Liver (tissue), 7 donors: ENCODE measurements at regions not wholly inside any gene's neighbourhood (a gene's known extent, or its start where the extent isn't known, plus 50 kb on each side); places are given as distances from the start of the nearest gene placed in this dataset.

Experiments
- DNase-seq: peaks from one replicate; pipeline ENCODE4 v3.0.0-alpha.2; 2017; ENCODE audit warnings: low spot score
- H3K27ac ChIP-seq, 2 donors: one replicate each; pipeline ENCODE4 v1.7.0; 2013; ENCODE audit warnings: inconsistent platforms in 2 of 2, low read length in 2 of 2, control low read depth in 1 of 2, low read depth in 1 of 2, mild to moderate bottlenecking in 1 of 2
- H3K27me3 ChIP-seq, 4 donors: one replicate each; pipeline versions ENCODE4 v1.6.1 to v1.7.0; 2013; ENCODE audit warnings: low read length in 3 of 4, inconsistent platforms in 1 of 4, mild to moderate bottlenecking in 1 of 4, moderate library complexity in 1 of 4; ENCODE audit not compliant: control insufficient read depth in 4 of 4, insufficient read depth in 4 of 4
- H3K36me3 ChIP-seq, 4 donors: one replicate each; pipeline versions ENCODE4 v1.6.1 to v1.7.0; 2013; ENCODE audit warnings: low read length in 3 of 4, mild to moderate bottlenecking in 3 of 4, low read depth in 1 of 4, moderate library complexity in 1 of 4; ENCODE audit not compliant: control insufficient read depth in 4 of 4, insufficient read depth in 3 of 4
- H3K4me1 ChIP-seq, 4 donors: one replicate each; pipeline versions ENCODE4 v1.6.1 to v1.7.0; 2013; ENCODE audit warnings: low read length in 3 of 4, mild to moderate bottlenecking in 3 of 4, moderate library complexity in 1 of 4; ENCODE audit not compliant: control insufficient read depth in 4 of 4, insufficient read depth in 4 of 4
- H3K4me3 ChIP-seq, 3 donors: one replicate each; pipeline versions ENCODE4 v1.6.1 to v1.7.0; 2013; ENCODE audit warnings: low read length in 3 of 3, control low read depth in 1 of 3, low read depth in 1 of 3, mild to moderate bottlenecking in 1 of 3
- H3K9ac ChIP-seq, 2 donors: one replicate each; pipeline ENCODE4 v1.7.0; 2013; ENCODE audit warnings: low read length in 2 of 2, mild to moderate bottlenecking in 2 of 2, moderate library complexity in 2 of 2, control low read depth in 1 of 2, low read depth in 1 of 2
- H3K9me3 ChIP-seq, 4 donors: one replicate each; pipeline versions ENCODE4 v1.6.1 to v1.7.0; 2013; ENCODE audit warnings: low read length in 3 of 4; ENCODE audit not compliant: control insufficient read depth in 4 of 4
- ATF3 ChIP-seq: IDR thresholded peaks from 2 replicates; pipeline ENCODE4 v1.6.1; 2016; ENCODE audit warnings: antibody characterized with exemption
- EGR1 ChIP-seq, 2 donors: IDR thresholded peaks; 2 replicates each; pipeline ENCODE4 v1.6.1; 2016 to 2018; ENCODE audit warnings: antibody characterized with exemption in 2 of 2, low read depth in 2 of 2
- GABPA ChIP-seq, 2 donors: IDR thresholded peaks in 1 of 2; conservative IDR thresholded peaks in 1 of 2; 2 replicates each; pipeline ENCODE4 v1.6.1; 2016; ENCODE audit warnings: antibody characterized with exemption in 2 of 2, mild to moderate bottlenecking in 1 of 2, moderate library complexity in 1 of 2
- HNF4A ChIP-seq, 2 donors: conservative IDR thresholded peaks; 2 replicates each; pipeline ENCODE4 v1.6.1; 2016; ENCODE audit warnings: antibody characterized with exemption in 2 of 2, mild to moderate bottlenecking in 2 of 2
- HNF4G ChIP-seq: IDR thresholded peaks from 2 replicates; pipeline ENCODE4 v1.6.1; 2016; ENCODE audit warnings: antibody characterized with exemption
- JUND ChIP-seq, 2 donors: IDR thresholded peaks; 2 replicates each; pipeline ENCODE4 v1.6.1; 2016; ENCODE audit warnings: antibody characterized with exemption in 2 of 2
- MAX ChIP-seq: IDR thresholded peaks from 2 replicates; pipeline ENCODE4 v1.6.1; 2016; ENCODE audit warnings: antibody characterized with exemption
- NR2F2 ChIP-seq: IDR thresholded peaks from 2 replicates; pipeline ENCODE4 v1.6.1; 2016; ENCODE audit warnings: antibody characterized with exemption
- RAD21 ChIP-seq, 2 donors: IDR thresholded peaks; 2 replicates each; pipeline ENCODE4 v1.6.1; 2016; ENCODE audit warnings: antibody characterized with exemption in 2 of 2, mild to moderate bottlenecking in 2 of 2
- REST ChIP-seq: IDR thresholded peaks from 2 replicates; pipeline ENCODE4 v1.6.1; 2016; ENCODE audit warnings: antibody characterized with exemption, mild to moderate bottlenecking
- RXRA ChIP-seq, 2 donors: IDR thresholded peaks; 2 replicates each; pipeline ENCODE4 v1.6.1; 2017 to 2018; ENCODE audit warnings: antibody characterized with exemption in 2 of 2, mild to moderate bottlenecking in 1 of 2
- SP1 ChIP-seq: IDR thresholded peaks from 2 replicates; pipeline ENCODE4 v1.6.1; 2018; ENCODE audit warnings: antibody characterized with exemption, mild to moderate bottlenecking
- TAF1 ChIP-seq: conservative IDR thresholded peaks from 2 replicates; pipeline ENCODE4 v1.6.1; 2016; ENCODE audit warnings: antibody characterized with exemption, mild to moderate bottlenecking
- ZBTB33 ChIP-seq: IDR thresholded peaks from 2 replicates; pipeline ENCODE4 v1.6.1; 2016; ENCODE audit warnings: antibody characterized with exemption
- WGBS: extraction: QIAGEN DNeasy Blood & Tissue Kit; methylation state at CpG from one replicate; pipeline ENCODE4 v1.1.7; 2013; 5-methylcytosine and 5-hydroxymethylcytosine counted together
- donor health status: healthy.
- donor health status: healthy.
- donor health status: healthy.
- donor health status: healthy.

GRCh38 chr12:82593901-82594396 is 92.8 kb upstream of the TMTC2 start (continued):
- TF ChIP-seq SP1 (no peak), EGR1 (IDR thresholded peaks at IDR 0.05; ENCODE audit: low read depth in 2 of 2) (no peak), HNF4G (no peak), TAF1 (no peak), RXRA (IDR thresholded peaks at IDR 0.05) (no peak)

- DNase-seq, result no peak
- Histone ChIP-seq H3K27ac (no peak overlapping the region), H3K36me3 (no peaks in the 10 kb centered on the region), H3K4me3 (no peak overlapping the region), H3K4me1 (no peaks in the 10 kb centered on the region), H3K9me3 (no peaks in the 10 kb centered on the region), H3K9ac (no peak overlapping the region), H3K27me3 (no peaks in the 10 kb centered on the region)
- TF ChIP-seq RXRA (IDR thresholded peaks at IDR 0.05), result no peak
- TF ChIP-seq ZBTB33, result no peak
- no peak for TF ChIP-seq SP1
- TF ChIP-seq HNF4G, result no peak
- TF ChIP-seq JUND (IDR thresholded peaks at IDR 0.05), result no peak
- TF ChIP-seq NR2F2, result no peak
- no peak for TF ChIP-seq REST
Observed at GRCh38 chr12:82595941-82596340, 90.8 kb upstream of the TMTC2 start.

GRCh38 chr12:82596483-82596882 is 90.2 kb upstream of the TMTC2 start:
- no peak for DNase-seq
- TF ChIP-seq RXRA (IDR thresholded peaks at IDR 0.05) (no peak), TAF1 (no peak), EGR1 (IDR thresholded peaks at IDR 0.05; ENCODE audit: low read depth in 2 of 2) (no peak), SP1 (no peak), NR2F2 (no peak), GABPA (IDR thresholded peaks at IDR 0.05 in 1 of 2, conservative IDR thresholded peaks at IDR 0.05 in 1 of 2) (no peak), RAD21 (IDR thresholded peaks at IDR 0.05) (no peak), ZBTB33 (no peak), ATF3 (no peak), HNF4G (no peak), HNF4A (conservative IDR thresholded peaks at IDR 0.05) (no peak), MAX (no peak)
- Histone ChIP-seq H3K4me3 (no peak overlapping the region), H3K9ac (no peak overlapping the region), H3K36me3 (no peaks in the 10 kb centered on the region), H3K4me1 (no peaks in the 10 kb centered on the region), H3K27me3 (no peaks in the 10 kb centered on the region), H3K27ac (no peak overlapping the region), H3K9me3 (no peaks in the 10 kb centered on the region)
- WGBS, result 78% methylated on average over 1 of the region's 1 CpG
